Superior temporal gyrus (tissue), 1 donor: ENCODE measurements at regions not wholly inside any gene's neighbourhood (a gene's known extent, or its start where the extent isn't known, plus 50 kb on each side); places are given as distances from the start of the nearest gene placed in this dataset.
"Not testable (repeated sequence)": the region's sequence is repeated elsewhere in the genome, so short reads cannot be mapped to it uniquely, and the experiment has no call there.

ENCODE experiments used
- DNase-seq: peaks from one replicate; pipeline ENCODE4 v3.0.0-alpha.2; 2016; ENCODE audit errors: extremely low spot score

DNA sequence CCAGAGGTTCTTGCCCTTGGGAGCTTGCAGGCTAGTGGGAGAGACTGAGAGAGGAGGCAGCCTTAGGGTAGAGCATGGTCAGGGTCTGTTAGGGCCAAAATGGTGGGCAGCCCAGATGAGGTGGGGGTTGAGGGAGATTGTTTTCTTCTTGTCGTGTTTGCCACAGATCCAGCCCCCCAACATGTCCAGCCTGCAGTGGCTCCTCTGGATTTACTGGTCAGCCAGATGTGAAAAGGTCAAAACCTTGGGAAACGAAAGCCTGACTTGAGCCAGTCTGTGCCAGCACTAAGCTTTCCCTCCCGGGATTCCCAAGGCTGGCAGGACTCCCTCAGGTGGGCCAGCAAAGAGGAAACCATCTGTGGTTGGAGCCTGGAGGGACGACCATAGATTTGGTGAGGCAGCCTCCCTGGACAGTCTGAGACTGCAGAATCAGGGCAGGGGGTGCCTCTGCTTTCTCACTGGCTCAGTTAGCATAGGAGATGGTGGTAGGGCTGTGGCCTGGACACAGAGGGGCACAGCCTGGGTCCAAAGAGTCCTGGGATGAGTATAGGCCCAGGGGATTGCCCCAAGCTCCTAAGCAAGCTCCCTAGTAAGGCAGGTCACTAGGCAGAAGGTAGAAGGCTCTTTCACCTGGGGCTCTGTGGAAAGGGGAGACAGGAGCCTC lies 51.2 kb upstream of the PRR23C start:
- no peak for DNase-seq

GRCh38 chr3:139096670-139097069 lies 52.0 kb upstream of the PRR23C start:
- no peak for DNase-seq

GRCh38 chr3:139098391-139098790 lies 53.7 kb upstream of the PRR23C start:
- DNase-seq, result no peak

GRCh38 chr3:139099968-139100817 lies 55.5 kb upstream of the PRR23C start:
- DNase-seq, result no peak

GRCh38 chr3:139100821-139101220 lies 56.1 kb upstream of the PRR23C start:
- DNase-seq, result no peak

DNA sequence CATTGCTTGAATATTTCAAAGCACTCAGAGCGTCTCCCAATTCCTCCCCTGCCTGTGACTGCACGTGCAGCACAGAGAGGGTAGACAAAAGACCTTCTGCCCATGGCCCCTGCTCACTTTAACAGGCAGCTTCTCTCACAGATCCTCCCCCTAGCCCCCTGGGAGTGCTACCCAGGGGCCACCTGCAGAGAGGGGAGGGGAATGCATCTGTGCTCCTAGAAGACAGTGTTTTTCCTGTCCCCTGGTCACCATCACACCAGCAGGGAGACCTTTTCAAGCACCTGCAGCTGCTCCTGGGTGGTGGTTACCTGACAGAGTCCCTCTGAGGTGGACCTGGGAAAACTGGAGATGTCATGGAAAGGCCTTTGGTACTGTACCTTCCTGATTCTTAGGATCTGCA lies 56.7 kb upstream of the PRR23C start:
- DNase-seq, result no peak

DNA sequence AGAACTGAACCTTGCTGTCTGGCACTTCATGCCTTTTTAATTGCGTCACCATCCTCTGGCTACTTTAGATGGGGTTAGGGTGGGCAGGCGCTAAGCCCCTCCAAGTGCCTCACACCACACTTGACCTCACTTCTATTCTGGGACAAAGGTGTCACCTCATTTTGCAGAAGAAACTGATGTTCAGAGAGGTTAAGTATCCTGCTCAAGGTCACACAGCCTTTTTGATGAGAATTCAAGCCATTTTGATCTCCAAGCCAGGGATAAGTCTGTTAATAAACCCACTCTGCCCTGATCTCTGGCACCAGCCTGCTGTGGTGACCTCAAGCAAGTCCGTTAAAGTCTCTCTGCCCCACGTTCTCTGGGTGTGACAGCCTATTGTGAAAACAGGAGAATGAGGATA lies 58.8 kb upstream of the PRR23C start:
- no peak for DNase-seq

GRCh38 chr3:139104062-139104461 lies 59.4 kb upstream of the PRR23C start:
- no peak for DNase-seq

DNA sequence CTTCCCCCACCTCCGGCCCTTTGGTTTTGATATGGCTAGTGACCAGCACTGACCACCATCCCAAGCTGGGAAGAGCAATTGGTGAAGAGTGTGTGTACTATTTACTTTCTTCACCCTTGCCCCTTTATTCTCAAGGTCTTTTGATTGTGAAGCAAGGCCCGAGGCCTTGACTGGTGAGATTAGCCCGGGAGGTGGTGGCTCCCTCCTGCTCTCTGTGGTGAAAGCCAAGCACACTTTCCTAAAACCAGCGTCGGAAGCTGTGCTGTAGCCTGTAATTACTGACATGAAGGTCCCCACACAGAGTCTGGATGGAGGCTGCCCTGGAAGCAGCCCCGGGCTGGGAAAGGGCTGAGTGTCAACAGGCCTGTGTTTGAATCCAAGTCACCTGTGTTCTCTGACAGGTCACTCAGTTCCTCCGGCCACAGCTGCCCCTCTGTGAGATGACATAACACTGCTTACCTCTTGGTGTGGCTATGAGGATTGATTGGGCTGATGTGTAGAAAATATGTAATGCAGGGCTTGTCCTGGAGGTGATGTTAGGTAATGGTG lies 60.5 kb upstream of the PRR23C start:
- DNase-seq, result no peak

DNA sequence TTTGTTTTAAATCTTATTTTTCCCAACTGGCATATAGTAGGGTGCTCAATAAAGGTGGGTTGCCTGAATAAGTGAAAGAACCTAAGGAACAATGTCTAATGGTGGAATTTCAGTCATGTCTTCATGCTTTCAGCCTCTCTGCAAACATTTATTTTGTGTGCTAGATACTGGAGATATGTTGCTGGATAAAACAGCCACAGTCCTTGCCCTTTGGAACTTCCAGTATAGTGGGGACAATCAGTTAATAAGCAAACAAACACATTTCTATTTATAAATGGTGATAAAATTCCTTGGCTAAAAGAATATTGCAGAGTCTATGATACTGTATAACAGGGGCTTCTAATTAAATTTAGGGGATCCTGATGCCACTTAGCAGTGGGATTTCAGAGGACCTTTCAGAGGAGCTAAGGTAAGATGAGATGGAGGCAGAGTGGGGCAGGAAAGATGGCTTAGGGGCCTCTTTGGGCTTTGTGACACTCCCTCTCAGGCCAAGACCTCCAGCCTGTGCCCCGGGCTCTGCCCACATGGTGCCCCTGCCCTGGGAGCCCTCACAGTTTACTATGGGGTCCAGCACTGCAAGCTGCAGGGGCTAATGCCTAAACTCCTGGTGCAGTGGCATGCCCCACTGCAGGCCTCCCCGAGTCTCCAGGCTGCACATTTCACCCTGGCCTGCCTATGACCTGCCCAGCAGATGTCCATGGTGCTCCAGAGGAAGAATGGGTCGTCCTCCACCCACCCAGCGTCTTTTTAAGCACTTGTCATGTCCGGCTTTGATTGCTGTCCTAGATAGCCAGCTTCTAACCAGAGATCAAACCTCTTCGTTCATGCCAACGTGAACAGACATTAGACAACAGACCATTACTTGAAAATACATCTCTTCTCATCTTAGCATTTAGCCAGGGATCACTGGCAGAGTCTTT lies 61.6 kb upstream of the PRR23C start:
- no peak for DNase-seq

- DNase-seq, result no peak
Observed at GRCh38 chr3:139107424-139108252, 62.9 kb upstream of the PRR23C start.

- no peak for DNase-seq
Observed at GRCh38 chr3:139108253-139108969, 63.7 kb upstream of the PRR23C start.

DNA sequence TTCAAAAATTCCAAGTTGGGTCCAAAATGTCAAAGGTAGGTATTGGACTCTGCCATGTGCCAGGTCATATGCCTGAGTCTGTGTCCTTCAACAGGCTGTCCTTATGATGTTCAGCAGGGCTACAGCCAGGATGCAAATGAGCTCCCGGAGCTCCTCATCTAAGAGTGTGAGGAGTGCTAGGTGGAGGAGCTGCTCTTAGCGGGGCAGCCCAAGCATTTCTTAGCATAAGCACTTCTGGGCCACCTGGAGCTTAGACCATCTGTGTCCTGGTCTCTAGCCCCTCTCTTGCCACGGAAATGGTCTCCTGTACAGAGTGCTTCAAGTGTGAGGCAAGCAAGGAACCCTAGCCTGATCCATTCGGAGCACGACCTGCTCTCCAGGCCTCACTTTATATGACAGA lies 64.6 kb upstream of the PRR23C start:
- no peak for DNase-seq

DNA sequence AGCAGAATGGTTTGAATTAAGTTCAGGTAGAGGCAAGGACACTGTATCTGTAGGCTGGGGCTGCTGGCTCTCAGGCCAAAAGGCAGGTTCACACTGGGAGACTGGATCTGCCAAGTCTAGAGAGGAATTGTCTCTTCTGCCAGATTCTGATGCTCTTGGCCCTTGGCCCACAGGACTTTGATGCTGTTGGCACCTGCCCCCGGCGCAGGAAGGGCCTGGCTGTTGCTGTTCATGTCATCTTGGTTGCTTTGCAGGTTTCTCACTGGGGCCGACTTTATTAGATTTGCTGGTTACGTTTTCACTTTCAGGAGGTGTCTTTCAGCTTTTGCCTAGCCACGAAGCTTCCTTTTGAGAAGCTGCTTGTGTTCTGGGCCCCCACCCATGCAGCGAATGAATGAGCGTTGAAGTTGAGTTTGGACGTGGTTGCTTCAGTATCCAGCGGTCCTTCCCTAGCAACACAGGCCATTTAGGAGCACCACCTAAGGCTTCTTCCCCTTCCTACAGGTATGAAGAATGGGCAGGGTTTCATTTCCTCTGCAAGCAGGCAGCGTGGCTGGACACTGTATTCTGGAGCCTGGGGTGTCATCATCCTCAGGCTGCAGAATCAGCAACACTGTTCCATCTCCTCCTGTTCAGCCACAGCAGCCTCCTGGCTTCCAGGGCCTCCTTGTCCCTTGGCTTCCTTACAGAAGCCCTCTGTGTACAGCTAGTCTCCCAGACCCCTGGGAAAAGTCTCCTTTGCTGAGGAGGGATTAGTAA lies 65.6 kb upstream of the PRR23C start:
- DNase-seq, result no peak

DNA sequence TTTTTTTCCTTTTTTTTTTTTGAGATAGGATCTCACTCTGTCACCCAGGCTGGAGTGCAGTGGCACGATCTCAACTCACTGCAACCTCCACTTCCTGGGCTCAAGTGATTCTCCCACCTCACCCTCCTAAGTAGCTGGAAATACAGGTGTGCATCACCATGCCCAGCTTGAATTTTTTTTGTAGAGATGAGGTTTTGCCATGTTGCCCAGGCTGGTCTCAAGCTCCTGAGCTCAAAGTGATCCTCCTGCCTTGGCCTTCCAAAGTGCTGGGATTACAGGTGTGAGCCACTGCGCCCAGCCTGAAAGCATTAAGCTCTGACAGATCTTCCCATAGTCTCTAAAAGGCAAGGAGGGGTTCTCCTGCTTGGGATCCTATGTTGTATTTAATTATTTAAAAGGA lies 66.2 kb upstream of the PRR23C start:
- DNase-seq, result not testable (repeated sequence)

DNA sequence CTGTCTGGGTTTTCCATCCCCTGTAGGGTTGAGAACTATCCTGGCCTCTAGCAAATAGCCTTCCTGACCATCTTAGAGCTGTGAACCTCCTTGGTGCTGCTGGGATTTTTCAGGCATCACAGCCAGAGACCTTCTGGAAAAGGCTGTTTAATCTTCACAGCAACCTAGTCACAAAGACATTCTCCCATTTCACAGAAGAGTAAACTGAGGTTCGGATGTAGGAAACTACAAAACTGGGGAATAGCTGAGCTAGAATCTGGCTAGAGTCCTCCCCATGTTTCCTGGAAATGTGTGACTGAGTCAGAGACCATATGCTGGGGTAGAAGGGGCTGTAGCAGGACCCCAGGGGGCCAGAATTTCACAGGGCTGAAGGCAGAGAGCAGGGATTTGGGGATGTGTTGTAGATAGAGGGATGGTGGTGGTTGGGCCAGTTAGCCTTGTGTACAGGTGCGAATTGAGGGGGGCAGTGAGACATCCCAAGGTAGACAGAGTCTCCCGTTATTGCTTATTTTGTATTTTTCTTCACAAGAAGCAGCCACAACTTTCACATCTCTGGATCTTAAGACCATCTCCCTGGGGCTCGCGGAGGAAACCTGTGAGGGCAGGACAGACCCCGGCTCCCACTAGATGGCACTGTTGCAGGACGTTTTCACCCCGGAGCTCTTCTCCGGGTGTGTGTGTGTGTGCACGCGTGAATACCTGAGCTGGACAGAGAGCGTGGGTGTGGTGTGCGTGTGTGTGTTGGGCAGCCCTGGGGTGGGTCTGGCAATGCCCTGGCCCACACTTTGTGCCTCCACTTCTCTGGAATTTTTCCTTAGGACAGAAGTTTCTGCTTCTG lies 66.9 kb upstream of the PRR23C start:
- DNase-seq, result peak; percentile 83

DNA sequence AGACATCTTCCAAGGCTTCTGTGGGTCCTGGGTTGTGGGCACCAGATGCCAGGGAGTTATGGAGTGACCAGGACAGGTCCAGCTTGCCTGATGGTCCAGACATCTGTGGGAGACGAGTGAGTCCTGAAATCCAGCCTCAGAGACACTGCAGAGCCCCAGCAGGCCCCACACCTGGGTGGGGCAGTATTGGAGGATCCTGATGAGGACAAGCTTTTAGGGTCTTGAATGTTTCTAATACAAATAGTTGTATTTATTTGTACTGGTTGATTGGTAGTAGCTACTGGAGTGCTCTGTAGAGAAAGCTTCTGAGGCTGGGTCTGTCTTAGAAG lies 67.5 kb upstream of the PRR23C start:
- DNase-seq, result no peak

GRCh38 chr3:139113231-139113992 lies 68.7 kb upstream of the PRR23C start:
- DNase-seq, result peak; percentile 44
